OCI-LY7 (cell line): ENCODE measurements at regions not wholly inside any gene's neighbourhood (a gene's known extent, or its start where the extent isn't known, plus 50 kb on each side); places are given as distances from the start of the nearest gene placed in this dataset.

Experiments used
- BruUV-seq: library from RNA; stranded (reverse); fragments of 400-500 nt; replicated peaks from 2 replicates; lab custom pipeline; 2021; lab: Mats Ljungman, UMichigan
- CTCF ChIA-PET: fragments of 300-600 bp; sonication (Branson Sonifier 250); formaldehyde crosslinking; loops from one replicate; lab custom pipeline; 2022; ENCODE audit warnings: antibody characterized with exemption; ENCODE audit not compliant: unreplicated experiment; lab: Charles Lee
- POLR2A ChIA-PET: fragments of 300-600 bp; sonication (Branson Sonifier 250); formaldehyde crosslinking; loops from one replicate; lab custom pipeline; 2022; ENCODE audit warnings: antibody characterized with exemption; lab: Charles Lee
- DNase-seq: peaks from one replicate; pipeline ENCODE4 v3.0.0-alpha.2; 2015; ENCODE audit warnings: low spot score
- H2AFZ ChIP-seq: fragments of 200-600 bp; sonication (generic), shearing (Covaris generic); 2 replicates; pipeline ENCODE4 v1.6.1; 2014; ENCODE audit warnings: mild to moderate bottlenecking, antibody characterized with exemption, low read length, moderate library complexity
- H3K27ac ChIP-seq: fragments of 200-600 bp; sonication (generic); 2 replicates; pipeline ENCODE4 v1.5.1; 2014; ENCODE audit warnings: mixed run types, low read depth, mild to moderate bottlenecking, moderate library complexity, low read length, inconsistent platforms; ENCODE audit not compliant: poor library complexity, severe bottlenecking
- H3K36me3 ChIP-seq: fragments of 200-600 bp; sonication (generic); 2 replicates; pipeline ENCODE4 v1.6.1; 2014; ENCODE audit warnings: mild to moderate bottlenecking, antibody characterized with exemption, low read length, moderate library complexity, mixed read lengths; ENCODE audit not compliant: insufficient read depth
- H3K4me1 ChIP-seq: fragments of 200-600 bp; sonication (generic); 2 replicates; pipeline ENCODE4 v1.5.1; 2014; ENCODE audit warnings: mild to moderate bottlenecking, low read length; ENCODE audit not compliant: insufficient read depth, poor library complexity, severe bottlenecking
- H3K4me2 ChIP-seq: fragments of 200-600 bp; sonication (generic); 2 replicates; pipeline ENCODE4 v1.6.1; 2014; ENCODE audit warnings: mild to moderate bottlenecking, low read length
- H3K4me3 ChIP-seq: fragments of 200-600 bp; sonication (generic); 2 replicates; pipeline ENCODE4 v1.5.1; 2014; ENCODE audit warnings: mild to moderate bottlenecking, low read depth, low read length; ENCODE audit not compliant: poor library complexity, severe bottlenecking
- H3K79me2 ChIP-seq: fragments of 200-600 bp; sonication (generic); 2 replicates; pipeline ENCODE4 v1.6.1; 2016; ENCODE audit warnings: low read depth, mild to moderate bottlenecking, low read length, moderate library complexity, mixed read lengths; ENCODE audit not compliant: insufficient read depth
- H3K9me2 ChIP-seq: fragments of 200-600 bp; sonication (generic); 2 replicates; pipeline ENCODE4 v1.6.1; 2016; ENCODE audit warnings: mild to moderate bottlenecking, low read length, mixed read lengths; ENCODE audit not compliant: insufficient read depth
- H3K9me3 ChIP-seq: fragments of 200-600 bp; sonication (generic); 2 replicates; pipeline ENCODE4 v1.6.1; 2014; ENCODE audit warnings: mild to moderate bottlenecking, mixed run types, low read length, mixed read lengths
- H4K20me1 ChIP-seq: fragments of 200-600 bp; sonication (generic); 2 replicates; pipeline ENCODE4 v1.6.1; 2014; ENCODE audit warnings: mild to moderate bottlenecking, antibody characterized with exemption, low read length, moderate library complexity, mixed read lengths; ENCODE audit not compliant: insufficient read depth
- CTCF ChIP-seq: fragments of 200-600 bp; sonication (generic); conservative IDR thresholded peaks from 2 replicates; pipeline ENCODE4 v1.5.1; 2014; ENCODE audit warnings: mild to moderate bottlenecking, antibody characterized with exemption, low read length, moderate library complexity, mixed read lengths
- EZH2phosphoT487 ChIP-seq: fragments of 200-600 bp; sonication (generic); IDR thresholded peaks from 2 replicates; pipeline ENCODE4 v1.6.1; 2018; ENCODE audit warnings: low read depth, borderline replicate concordance, mild to moderate bottlenecking, mixed run types, antibody characterized with exemption, low read length, moderate library complexity, mixed read lengths
- intact Hi-C: fragments of 100-400 bp; cut with micrococcal nuclease; formaldehyde crosslinking; loops from one replicate; pipeline ENCODE4 v1.10.0; 2022; ENCODE audit not compliant: unreplicated experiment

DNA sequence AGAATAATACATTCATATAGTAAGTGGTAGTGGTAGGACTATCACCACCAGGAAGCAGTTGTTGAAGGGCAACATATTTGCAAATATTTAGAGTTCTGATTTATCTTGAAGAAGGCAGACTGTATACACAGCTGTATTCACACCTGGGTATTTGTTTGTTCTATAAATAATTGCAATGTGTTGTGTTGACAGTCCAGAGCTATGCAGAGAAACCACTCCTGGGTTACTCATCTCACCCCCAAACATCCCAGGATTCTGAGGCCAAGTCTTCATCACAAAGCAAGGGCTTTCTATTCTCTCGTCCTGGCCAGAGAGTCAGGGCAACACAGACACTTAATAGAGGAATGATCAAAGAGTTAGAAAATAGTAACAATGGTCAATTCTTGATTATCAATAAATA, 102.1 kb upstream of the FAT3 start:
- ChIA-PET POLR2A (interaction anchor here (2.2 kb wide), 1 partner anchor 13 kb away, joined by 4 read pairs; no protein-coding TSS in a partner anchor), CTCF (no interaction called here)
- Histone ChIP-seq H3K4me1 (no peaks in the 10 kb centered on the region), H3K4me2 (no peak overlapping the region), H3K79me2 (no peaks in the 10 kb centered on the region), H2AFZ (no peak overlapping the region), H3K9me2 (no peaks in the 10 kb centered on the region), H3K27ac (no peak overlapping the region), H3K4me3 (no peak overlapping the region), H4K20me1 (no peaks in the 10 kb centered on the region), H3K36me3 (no peaks in the 10 kb centered on the region), H3K9me3 (no peaks in the 10 kb centered on the region)
- BruUV-seq = no TSS peak
- TF ChIP-seq EZH2phosphoT487 (no peak), CTCF (no peak)
- DNase-seq = no peak
- intact Hi-C loops = no loop called here

- Histone ChIP-seq H3K4me2 (no peak overlapping the region), H4K20me1 (no peaks in the 10 kb centered on the region), H3K9me3 (no peaks in the 10 kb centered on the region), H3K36me3 (no peaks in the 10 kb centered on the region), H3K9me2 (no peaks in the 10 kb centered on the region), H2AFZ (no peak overlapping the region), H3K4me3 (no peak overlapping the region), H3K79me2 (no peaks in the 10 kb centered on the region), H3K4me1 (no peaks in the 10 kb centered on the region), H3K27ac (no peak overlapping the region)
- intact Hi-C loops = no loop called here
- CTCF ChIA-PET = no interaction called here
- no TSS peak for BruUV-seq
- TF ChIP-seq CTCF (no peak), EZH2phosphoT487 (no peak)
- POLR2A ChIA-PET = no interaction called here
- no peak for DNase-seq
Measured at GRCh38 chr11:92111287-92111686, 113.3 kb upstream of the FAT3 start.

DNA sequence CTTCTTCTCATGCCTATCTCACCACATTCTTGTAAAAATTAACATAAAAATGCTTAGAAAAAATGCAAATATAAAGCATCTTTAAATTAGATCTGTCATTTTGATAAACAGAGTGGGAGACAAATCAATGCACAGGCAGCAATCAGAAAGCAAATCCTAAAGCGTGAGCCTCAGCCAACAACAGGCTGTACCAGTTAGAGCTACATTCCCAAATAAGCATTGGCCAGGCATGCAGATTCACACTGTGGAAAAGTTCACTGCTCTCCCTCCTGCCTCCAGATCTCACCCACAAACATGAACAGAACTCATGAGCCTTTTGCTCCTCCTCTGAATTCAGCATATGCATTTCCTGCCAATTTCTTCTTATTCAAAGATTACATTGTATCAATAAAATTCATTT, 115.2 kb upstream of the FAT3 start:
- H3K4me2 ChIP-seq = no peak overlapping the region
- no peaks in the 10 kb centered on the region for H3K9me2 ChIP-seq
- no peak overlapping the region for H2AFZ ChIP-seq
- no peak overlapping the region for H3K4me3 ChIP-seq
- no peaks in the 10 kb centered on the region for H3K9me3 ChIP-seq
- DNase-seq = no peak
- no peaks in the 10 kb centered on the region for H3K36me3 ChIP-seq
- no peaks in the 10 kb centered on the region for H3K4me1 ChIP-seq
- no peaks in the 10 kb centered on the region for H4K20me1 ChIP-seq
- no TSS peak for BruUV-seq
- intact Hi-C loops = no loop called here
- CTCF ChIA-PET = no interaction called here
- no peaks in the 10 kb centered on the region for H3K79me2 ChIP-seq
- TF ChIP-seq CTCF (no peak), EZH2phosphoT487 (no peak)
- H3K27ac ChIP-seq = no peak overlapping the region
- POLR2A ChIA-PET = interaction anchor here (1.8 kb wide), 1 partner anchor 13 kb away, joined by 4 read pairs; no protein-coding TSS in a partner anchor
